GM12864 (cell line): ENCODE measurements at regions not wholly inside any gene's neighbourhood (a gene's known extent, or its start where the extent isn't known, plus 50 kb on each side); places are given as distances from the start of the nearest gene placed in this dataset.
A peak's percentile ranks its signal among the peaks of the same experiment; 100 is the strongest.

Source experiments
- DNase-seq: peaks from one replicate; pipeline ENCODE4 v3.0.0-alpha.2; 2011; ENCODE audit warnings: low read depth
- H3K4me3 ChIP-seq: 2 replicates; pipeline ENCODE4 v1.5.1; 2011; ENCODE audit warnings: mild to moderate bottlenecking, low read depth, low read length, control low read depth
- CTCF ChIP-seq: IDR thresholded peaks from 2 replicates; pipeline ENCODE4 v1.5.1; 2011; ENCODE audit warnings: low read depth, mild to moderate bottlenecking, moderate library complexity, low read length, control low read depth, inconsistent platforms; ENCODE audit errors: missing control alignments

- TF ChIP-seq CTCF: no peak
- no peak overlapping the region for H3K4me3 ChIP-seq
- no peak for DNase-seq
These were observed 195.6 kb upstream of the SSTR1 start for GRCh38 chr14:38012056-38012455.

- DNase-seq: no peak
- peak; percentile 23 for TF ChIP-seq CTCF
- no peak overlapping the region for H3K4me3 ChIP-seq
These were observed 191.2 kb upstream of the SSTR1 start for GRCh38 chr14:38016497-38016896.

GRCh38 chr14:38021861-38022260, 185.8 kb upstream of the SSTR1 start:
- no peak for TF ChIP-seq CTCF

GRCh38 chr14:38022775-38023174, 184.9 kb upstream of the SSTR1 start:
- DNase-seq: no peak
- no peak overlapping the region for H3K4me3 ChIP-seq
- no peak for TF ChIP-seq CTCF

More at GRCh38 chr14:38021861-38022260, 185.8 kb upstream of the SSTR1 start:
- H3K4me3 ChIP-seq: no peak overlapping the region
- DNase-seq: no peak

GRCh38 chr14:38038171-38038570, 169.5 kb upstream of the SSTR1 start:
- TF ChIP-seq CTCF: no peak
- no peak for DNase-seq
- no peak overlapping the region for H3K4me3 ChIP-seq

- no peak for TF ChIP-seq CTCF
- DNase-seq: no peak
- H3K4me3 ChIP-seq: no peak overlapping the region
These were observed 168.7 kb upstream of the SSTR1 start for GRCh38 chr14:38038986-38039385.

- H3K4me3 ChIP-seq: no peak overlapping the region
- no peak for DNase-seq
- TF ChIP-seq CTCF: no peak
These were observed 168.2 kb upstream of the SSTR1 start for GRCh38 chr14:38039496-38039895.
